Activated CD4-positive, alpha-beta T cell treated with anti-CD3 and anti-CD28 coated beads, Interleukin-10, Interleukin-2, amounts not matched to agents 100 ng/mL and 50 ng/mL, durations not matched to agents 16 hours and 8 hours (primary cell): ENCODE measurements at regions not wholly inside any gene's neighbourhood (a gene's known extent, or its start where the extent isn't known, plus 50 kb on each side); places are given as distances from the start of the nearest gene placed in this dataset.

Experiments used
- DNase-seq: peaks from one replicate; pipeline ENCODE4 v3.0.0-alpha.2; 2020

DNA sequence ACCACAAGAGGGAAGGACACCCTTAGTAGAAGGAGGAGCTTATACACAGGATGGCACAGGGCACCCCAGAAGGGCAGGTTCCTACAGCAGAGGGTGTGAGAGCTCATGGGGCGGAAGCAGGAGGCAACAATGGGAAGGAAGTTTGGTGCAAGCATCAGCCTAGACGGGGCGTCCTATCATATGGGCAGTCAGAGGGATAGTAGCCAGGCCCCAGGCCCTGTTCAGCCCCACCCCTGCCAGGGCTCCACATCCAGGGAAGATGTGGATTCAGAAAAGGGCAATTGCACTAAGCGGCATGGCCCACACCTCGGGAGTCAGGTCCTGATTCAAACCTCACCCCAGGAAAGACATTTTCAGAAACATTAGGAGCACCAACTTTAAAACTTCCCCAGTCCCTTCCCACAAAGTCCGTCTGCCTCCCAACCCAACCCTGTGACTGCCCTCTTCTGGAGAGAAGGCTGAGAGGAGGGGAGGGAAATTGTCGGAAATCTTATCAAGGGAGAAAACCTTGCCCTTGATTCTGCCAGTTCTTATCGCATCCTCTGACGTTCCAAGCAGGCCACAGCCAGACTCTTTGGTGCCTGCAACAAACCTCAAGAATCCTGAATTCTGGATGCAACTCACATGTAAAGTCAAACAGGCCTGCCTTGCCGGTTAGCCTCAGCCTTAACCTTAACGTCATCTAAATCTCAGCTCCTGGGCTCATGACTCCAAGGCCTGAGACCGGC is 198.8 kb upstream of the CDH5 start:
- DNase-seq: no peak

- DNase-seq: no peak
These were observed 200.0 kb upstream of the CDH5 start for GRCh38 chr16:66166490-66166889.

DNA sequence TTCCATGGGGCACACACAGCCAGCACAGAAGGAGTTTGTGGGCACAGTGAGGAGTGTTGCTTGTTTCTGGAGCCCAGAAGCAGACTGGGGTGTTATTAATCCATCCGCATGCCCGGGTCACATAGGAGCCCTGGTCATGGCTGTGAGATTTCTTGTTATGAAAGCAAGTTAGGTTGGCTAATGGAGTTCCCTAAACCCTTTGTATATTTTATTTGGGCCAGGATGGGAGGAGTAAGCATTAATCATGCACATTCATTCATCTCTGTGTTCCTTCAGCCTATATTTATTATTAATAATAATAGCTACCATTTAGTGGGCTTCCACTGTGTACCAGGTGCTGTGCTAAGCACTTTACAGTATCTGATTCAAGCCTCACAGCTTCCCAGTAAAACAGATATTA is 200.6 kb upstream of the CDH5 start:
- no peak for DNase-seq

DNA sequence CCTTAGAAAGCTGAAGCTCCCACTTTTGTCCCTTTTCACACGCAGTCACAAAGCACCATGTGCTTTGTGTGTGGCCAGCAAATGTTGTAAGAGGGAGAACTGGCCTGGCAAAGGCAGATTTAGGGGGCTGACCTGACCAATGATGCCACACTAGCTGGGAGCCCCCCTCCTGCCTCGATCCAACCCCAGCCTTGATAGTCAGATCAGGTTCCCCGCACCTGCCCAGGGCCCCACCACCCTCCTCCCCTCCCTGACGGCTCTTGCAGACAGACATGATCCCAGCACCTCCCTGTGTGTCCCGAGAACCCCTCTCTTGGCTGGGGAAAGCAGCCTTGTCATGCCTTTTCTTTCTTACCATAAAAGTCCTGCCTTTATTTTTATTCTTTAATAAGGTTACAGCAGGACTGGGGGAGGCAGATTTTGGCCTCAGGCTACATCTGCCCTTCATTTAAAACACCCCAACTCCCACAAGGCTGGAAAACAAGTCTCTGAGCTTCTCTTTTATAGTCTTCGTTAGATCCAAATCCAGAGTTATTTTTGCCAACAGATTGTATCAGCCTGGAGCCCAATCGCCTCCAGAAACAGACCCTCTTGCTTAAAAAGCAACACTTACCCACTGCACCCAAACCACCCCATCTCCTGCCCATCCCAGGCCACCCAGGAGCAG is 201.8 kb upstream of the CDH5 start:
- no peak for DNase-seq

GRCh38 chr16:66162821-66163220 is 203.7 kb upstream of the CDH5 start:
- DNase-seq: no peak

DNA sequence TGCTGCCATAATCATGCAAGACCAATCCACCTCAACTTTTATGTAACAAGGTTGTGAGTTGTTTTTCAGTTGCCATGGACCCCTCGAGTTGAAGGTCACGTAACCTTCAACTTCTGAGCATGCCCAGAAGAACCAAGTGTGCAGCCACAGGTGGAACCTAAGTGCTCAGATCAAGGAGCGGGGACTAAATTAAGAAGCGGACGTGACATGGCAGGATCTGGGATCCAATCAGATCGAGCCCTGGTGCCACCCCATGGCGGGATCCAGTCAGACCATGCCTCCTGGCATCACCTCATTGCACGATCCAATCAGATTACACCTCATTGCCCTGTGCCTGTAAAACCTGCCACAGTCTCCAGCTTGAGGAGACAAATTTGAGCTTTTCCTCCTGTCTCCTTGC is 204.5 kb upstream of the CDH5 start:
- DNase-seq: no peak

GRCh38 chr16:66161269-66161668 is 205.2 kb upstream of the CDH5 start:
- no peak for DNase-seq

DNA sequence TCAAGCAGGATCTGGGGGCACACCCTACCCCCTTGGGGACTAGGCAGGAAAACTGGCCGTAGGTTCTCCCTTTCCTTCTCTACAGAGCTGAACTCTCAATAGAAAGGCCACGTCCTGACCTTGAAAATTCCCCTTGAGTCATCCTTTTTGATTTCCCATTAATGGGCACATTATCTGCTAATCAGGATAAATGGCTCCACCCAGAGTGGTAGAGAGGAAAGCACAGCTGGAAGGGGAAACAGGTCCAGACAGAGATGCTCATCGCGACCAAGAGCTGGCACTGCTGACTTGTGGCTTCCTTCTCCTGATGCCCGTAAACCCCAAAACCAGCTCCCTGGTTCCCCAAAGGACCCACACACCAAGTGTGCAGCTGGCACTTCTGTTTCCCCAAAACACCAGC is 206.5 kb upstream of the CDH5 start:
- DNase-seq: no peak

GRCh38 chr16:66156538-66156937 is 210.0 kb upstream of the CDH5 start:
- DNase-seq: no peak

- no peak for DNase-seq
These were observed 210.6 kb upstream of the CDH5 start for GRCh38 chr16:66155933-66156332.

DNA sequence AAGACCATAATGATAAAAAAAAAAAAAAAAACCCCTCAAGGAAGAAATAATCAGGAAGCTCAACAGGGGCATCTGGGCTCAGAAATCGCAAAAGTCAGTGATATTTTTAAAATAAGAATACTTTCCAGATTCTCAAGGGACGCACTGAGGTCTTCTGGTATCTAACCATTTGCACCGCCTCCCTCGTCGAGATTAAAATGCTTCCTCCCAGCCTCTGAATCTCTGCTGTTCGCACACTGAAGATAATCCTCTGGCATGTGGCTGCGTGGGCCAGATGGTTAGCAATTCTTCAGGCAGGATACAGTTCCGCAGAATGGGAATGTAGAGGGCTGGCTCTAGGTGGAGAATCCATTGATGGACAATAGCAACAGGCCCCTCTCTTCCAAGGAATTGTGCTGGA is 211.7 kb upstream of the CDH5 start:
- no peak for DNase-seq

DNA sequence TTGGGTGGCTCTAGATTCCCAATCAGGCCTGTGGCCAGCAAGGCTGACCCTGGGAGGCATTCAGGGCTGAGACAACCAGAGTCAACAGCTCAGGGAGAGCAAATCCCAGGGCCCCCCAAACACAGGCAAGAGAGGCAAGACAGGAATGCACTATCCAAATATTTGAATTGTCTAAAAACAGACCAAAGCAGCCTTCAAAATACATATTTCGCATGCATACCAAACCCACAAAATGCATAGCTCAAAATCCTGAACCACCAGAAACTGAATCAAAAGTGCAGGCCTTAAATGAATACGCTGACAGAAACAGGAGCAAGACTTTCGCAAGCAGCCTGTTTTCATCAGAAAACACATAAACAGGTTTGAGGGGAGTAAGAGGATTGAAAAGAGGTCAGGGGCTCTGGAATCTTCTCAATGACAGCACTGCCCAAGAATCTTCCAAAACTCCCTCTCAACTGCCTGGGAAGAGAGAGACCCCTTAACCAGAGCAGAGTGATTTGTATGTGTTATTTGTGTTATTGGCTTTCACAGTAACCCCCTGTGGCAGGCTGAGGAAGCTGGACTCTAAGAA is 213.6 kb upstream of the CDH5 start:
- DNase-seq: no peak

DNA sequence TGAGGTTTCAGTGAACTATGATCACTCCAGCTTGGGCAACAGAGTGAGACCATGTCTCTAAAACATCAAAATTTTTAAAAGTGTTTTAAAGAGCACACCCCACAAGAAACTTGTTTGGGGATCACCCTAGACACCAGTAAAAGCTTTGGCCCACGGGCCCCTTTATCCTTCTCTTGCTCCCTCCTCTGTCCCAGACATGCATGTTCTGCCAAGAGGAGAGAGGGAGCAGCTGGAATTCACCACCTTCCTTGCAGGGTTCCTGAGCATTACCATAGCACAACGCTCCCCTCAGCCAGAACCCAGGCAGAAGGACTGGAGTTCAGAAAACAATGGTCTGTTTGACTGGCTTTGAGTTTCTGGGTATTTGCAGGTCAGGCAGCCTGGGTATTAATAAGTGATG is 214.3 kb upstream of the CDH5 start:
- DNase-seq: no peak

DNA sequence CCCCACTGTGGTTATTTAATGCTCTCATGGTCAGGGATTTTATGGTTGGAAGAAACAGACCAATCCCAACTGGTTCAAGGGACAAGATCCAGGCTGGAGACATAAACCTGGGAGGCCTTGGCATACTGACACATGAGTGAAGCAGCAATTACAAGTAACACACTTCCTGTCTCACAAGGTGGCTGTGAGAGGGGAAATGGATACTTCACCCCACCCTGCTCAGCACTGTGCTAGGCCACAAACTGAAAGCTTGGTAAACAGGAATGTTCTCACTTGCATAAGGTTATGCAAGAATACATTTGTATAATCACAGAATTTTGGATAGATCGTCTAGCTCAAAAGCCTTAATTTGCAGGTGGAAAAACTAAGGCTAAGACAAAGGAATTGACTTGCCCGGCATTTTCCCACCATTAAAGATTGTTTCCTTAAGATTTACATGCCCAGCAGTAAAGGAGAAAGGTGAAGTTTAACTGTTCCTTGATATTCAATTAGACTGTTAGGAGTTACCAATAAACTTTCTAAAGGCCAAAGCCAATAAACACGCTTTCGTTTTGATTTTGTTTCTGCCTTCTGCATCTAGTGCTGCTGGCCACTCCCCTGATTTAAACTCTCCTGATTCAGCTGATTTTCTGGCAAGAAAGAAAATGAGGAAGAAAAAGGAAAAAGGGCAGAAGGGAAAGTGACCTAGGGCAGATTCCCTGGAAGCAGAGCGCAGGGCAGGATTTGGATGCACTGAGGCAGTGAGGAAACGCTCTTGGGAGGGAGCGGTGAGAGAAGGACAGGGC is 215.6 kb upstream of the CDH5 start:
- no peak for DNase-seq

GRCh38 chr16:66147291-66147690 is 219.2 kb upstream of the CDH5 start:
- no peak for DNase-seq

- no peak for DNase-seq
These were observed 219.7 kb upstream of the CDH5 start for GRCh38 chr16:66146798-66147197.

- DNase-seq: no peak
These were observed 221.8 kb upstream of the CDH5 start for GRCh38 chr16:66144641-66145040.

- no peak for DNase-seq
These were observed 223.1 kb upstream of the CDH5 start for GRCh38 chr16:66143415-66143814.

- no peak for DNase-seq
These were observed 224.6 kb upstream of the CDH5 start for GRCh38 chr16:66141885-66142284.

- no peak for DNase-seq
These were observed 228.6 kb upstream of the CDH5 start for GRCh38 chr16:66137853-66138252.

GRCh38 chr16:66136841-66137240 is 229.7 kb upstream of the CDH5 start:
- DNase-seq: no peak

DNA sequence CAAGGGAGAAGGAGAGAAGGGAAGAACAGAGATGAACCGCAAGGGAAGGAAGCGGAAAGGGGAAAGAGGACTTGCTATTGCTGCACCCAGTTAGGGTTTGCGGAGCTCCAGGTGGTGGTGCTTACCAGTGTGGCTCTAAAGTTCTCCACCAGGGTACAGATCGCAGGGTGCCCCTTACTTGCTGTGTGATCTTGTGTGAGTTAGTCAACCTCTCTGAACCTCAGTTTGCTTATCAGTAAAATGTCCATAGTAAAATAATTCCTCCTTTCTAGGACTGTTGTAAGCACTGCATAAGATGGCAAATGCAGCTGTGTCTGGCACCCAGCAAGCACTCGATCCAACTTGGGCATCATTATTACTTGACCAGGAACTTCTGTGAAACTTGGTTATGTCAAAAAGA is 230.7 kb upstream of the CDH5 start:
- no peak for DNase-seq

- DNase-seq: no peak
These were observed 231.1 kb upstream of the CDH5 start for GRCh38 chr16:66135421-66135831.

DNA sequence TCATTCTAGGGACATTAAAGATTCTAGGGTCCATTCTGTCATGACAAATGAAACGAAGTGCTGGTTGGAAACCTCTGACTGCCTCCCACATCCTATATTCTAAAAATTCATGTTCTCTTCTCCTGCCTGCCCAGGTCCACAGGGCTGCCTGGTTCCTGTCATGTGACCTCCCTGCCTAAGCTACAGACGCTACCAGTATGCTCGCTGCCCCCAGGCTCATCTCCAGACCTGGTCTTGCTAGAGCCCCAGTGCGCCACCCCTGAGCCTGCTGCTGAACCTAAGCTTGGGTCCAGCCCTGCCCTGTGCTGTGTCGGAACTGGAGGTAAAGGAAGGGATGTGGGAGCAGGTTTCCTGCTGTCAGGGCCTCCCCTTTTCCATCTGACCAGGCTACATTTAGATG is 231.6 kb upstream of the CDH5 start:
- no peak for DNase-seq
